ENCODE measurements at regions not wholly inside any gene's neighbourhood (a gene's known extent, or its start where the extent isn't known, plus 50 kb on each side); places are given as distances from the start of the nearest gene placed in this dataset.

- no peak for TF ChIP-seq CTCF (IDR thresholded peaks at IDR 0.05)
- DNase-seq (no peak), ATAC-seq (no peak)
- Histone ChIP-seq H3K27ac (ENCODE audit: low read length) (no peak overlapping the region), H3K9me3 (ENCODE audit: control insufficient read depth, insufficient read depth, low read length) (no peaks in the 10 kb centered on the region), H3K4me3 (ENCODE audit: low read length) (no peak overlapping the region), H3K27me3 (ENCODE audit: control insufficient read depth, insufficient read depth, low read length) (no peaks in the 10 kb centered on the region), H3K36me3 (ENCODE audit: control insufficient read depth, insufficient read depth, low read length) (no peaks in the 10 kb centered on the region), H3K4me1 (ENCODE audit: control insufficient read depth, insufficient read depth, low read length) (no peaks in the 10 kb centered on the region)
- intact Hi-C loops (cut with micrococcal nuclease), result no loop called here
- H3K4me3 Mint-ChIP-seq, result no peak overlapping the region
- no peaks in the 10 kb centered on the region for H3K4me1 Mint-ChIP-seq
- H3K36me3 Mint-ChIP-seq, result no peaks in the 10 kb centered on the region
- no peak overlapping the region for H3K27ac Mint-ChIP-seq
- no peaks in the 10 kb centered on the region for H3K27me3 Mint-ChIP-seq (ENCODE audit: low read depth in 2 of 2)
- 70% methylated on average over 1 of the region's 1 CpG for WGBS (ENCODE audit: insufficient coverage)
- H3K9me3 Mint-ChIP-seq, result peaks cover 12 to 15% of the 10 kb centered on the region in 2 donors
Observed at GRCh38 chr4:124191329-124191728, 521.2 kb downstream of the ANKRD50 start.

GRCh38 chr4:124192544-124192943 is 520.0 kb downstream of the ANKRD50 start:
- no peaks in the 10 kb centered on the region for H3K27me3 Mint-ChIP-seq (ENCODE audit: low read depth in 2 of 2)
- Histone ChIP-seq H3K4me1 (ENCODE audit: control insufficient read depth, insufficient read depth, low read length) (no peaks in the 10 kb centered on the region), H3K4me3 (ENCODE audit: low read length) (no peak overlapping the region), H3K36me3 (ENCODE audit: control insufficient read depth, insufficient read depth, low read length) (no peaks in the 10 kb centered on the region), H3K9me3 (ENCODE audit: control insufficient read depth, insufficient read depth, low read length) (no peaks in the 10 kb centered on the region), H3K27me3 (ENCODE audit: control insufficient read depth, insufficient read depth, low read length) (no peaks in the 10 kb centered on the region), H3K27ac (ENCODE audit: low read length) (no peak overlapping the region)
- DNase-seq (no peak), ATAC-seq (no peak)
- no peak overlapping the region for H3K27ac Mint-ChIP-seq
- H3K9me3 Mint-ChIP-seq, result peaks cover 14 to 20% of the 10 kb centered on the region in 2 donors
- no peak for TF ChIP-seq CTCF (IDR thresholded peaks at IDR 0.05)
- intact Hi-C loops (cut with micrococcal nuclease), result no loop called here
- no peaks in the 10 kb centered on the region for H3K36me3 Mint-ChIP-seq
- WGBS (ENCODE audit: insufficient coverage), result 44% methylated on average over 1 of the region's 2 CpGs
- H3K4me1 Mint-ChIP-seq, result no peaks in the 10 kb centered on the region
- no peak overlapping the region for H3K4me3 Mint-ChIP-seq

- no peaks in the 10 kb centered on the region for H3K4me1 Mint-ChIP-seq
- Histone ChIP-seq H3K27me3 (ENCODE audit: control insufficient read depth, insufficient read depth, low read length) (no peaks in the 10 kb centered on the region), H3K36me3 (ENCODE audit: control insufficient read depth, insufficient read depth, low read length) (no peaks in the 10 kb centered on the region), H3K9me3 (ENCODE audit: control insufficient read depth, insufficient read depth, low read length) (no peaks in the 10 kb centered on the region), H3K27ac (ENCODE audit: low read length) (no peak overlapping the region), H3K4me3 (ENCODE audit: low read length) (no peak overlapping the region), H3K4me1 (ENCODE audit: control insufficient read depth, insufficient read depth, low read length) (no peaks in the 10 kb centered on the region)
- H3K27me3 Mint-ChIP-seq (ENCODE audit: low read depth in 2 of 2), result no peaks in the 10 kb centered on the region
- H3K36me3 Mint-ChIP-seq, result no peaks in the 10 kb centered on the region
- no peak overlapping the region for H3K27ac Mint-ChIP-seq
- ATAC-seq (no peak), DNase-seq (no peak)
- H3K9me3 Mint-ChIP-seq, result peaks cover 8 to 12% of the 10 kb centered on the region in 2 donors
- H3K4me3 Mint-ChIP-seq, result no peak overlapping the region
- 100% methylated on average over 1 of the region's 2 CpGs for WGBS (ENCODE audit: insufficient coverage)
- no peak for TF ChIP-seq CTCF (IDR thresholded peaks at IDR 0.05)
- intact Hi-C loops (cut with micrococcal nuclease), result no loop called here
Observed at GRCh38 chr4:124199185-124199584, 513.3 kb downstream of the ANKRD50 start.

- intact Hi-C loops (cut with micrococcal nuclease), result no loop called here
- no peaks in the 10 kb centered on the region for H3K27me3 ChIP-seq (ENCODE audit: control insufficient read depth, insufficient read depth, low read length)
- DNase-seq (no peak), ATAC-seq (no peak)
- TF ChIP-seq CTCF (IDR thresholded peaks at IDR 0.05), result no peak
- H3K27ac Mint-ChIP-seq, result no peak overlapping the region
- no peak overlapping the region for H3K27ac ChIP-seq (ENCODE audit: low read length)
- H3K27me3 Mint-ChIP-seq (ENCODE audit: low read depth in 2 of 2), result no peaks in the 10 kb centered on the region
- H3K4me1 Mint-ChIP-seq, result no peaks in the 10 kb centered on the region
- H3K4me3 Mint-ChIP-seq, result no peak overlapping the region
- H3K4me3 ChIP-seq (ENCODE audit: low read length), result no peak overlapping the region
- H3K9me3 Mint-ChIP-seq, result peaks cover 7 to 12% of the 10 kb centered on the region in 2 donors
- H3K36me3 ChIP-seq (ENCODE audit: control insufficient read depth, insufficient read depth, low read length), result no peaks in the 10 kb centered on the region
- H3K9me3 ChIP-seq (ENCODE audit: control insufficient read depth, insufficient read depth, low read length), result no peaks in the 10 kb centered on the region
- 86% methylated on average over 1 of the region's 4 CpGs for WGBS (ENCODE audit: insufficient coverage)
- no peaks in the 10 kb centered on the region for H3K4me1 ChIP-seq (ENCODE audit: control insufficient read depth, insufficient read depth, low read length)
- no peaks in the 10 kb centered on the region for H3K36me3 Mint-ChIP-seq
Observed at GRCh38 chr4:124199755-124200154, 512.8 kb downstream of the ANKRD50 start.
